ENCODE measurements at regions not wholly inside any gene's neighbourhood (a gene's known extent, or its start where the extent isn't known, plus 50 kb on each side); places are given as distances from the start of the nearest gene placed in this dataset.

GRCh38 chr5:87825583-87825982 lies 412.9 kb upstream of the CCNH start:
- TF ChIP-seq CTCF (conservative IDR thresholded peaks at IDR 0.05; ENCODE audit: low read depth), result no peak
- POLR2A ChIA-PET (ENCODE audit: low non-redundant PET), result no interaction called here
- CTCF ChIA-PET, result interaction anchor here (0.5 kb wide), 2 partner anchors 248 to 335 kb away, joined by 3 to 6 read pairs; no protein-coding TSS in a partner anchor

GRCh38 chr5:87807783-87808182 lies 395.1 kb upstream of the CCNH start:
- DNase-seq (ENCODE audit: low spot score), result no peak
- TF ChIP-seq CTCF (conservative IDR thresholded peaks at IDR 0.05; ENCODE audit: low read depth), result no peak
- no peak overlapping the region for H3K27ac ChIP-seq
- ChIA-PET CTCF (interaction anchor here (0.7 to 1.1 kb wide), 2 partner anchors 882 to 883 kb away, joined by 3 to 4 read pairs; no protein-coding TSS in a partner anchor), POLR2A (ENCODE audit: low non-redundant PET) (no interaction called here)

More at GRCh38 chr5:87825583-87825982, 412.9 kb upstream of the CCNH start:
- H3K27ac ChIP-seq, result no peak overlapping the region
- DNase-seq (ENCODE audit: low spot score), result no peak

- no peak for TF ChIP-seq CTCF (conservative IDR thresholded peaks at IDR 0.05; ENCODE audit: low read depth)
- POLR2A ChIA-PET (ENCODE audit: low non-redundant PET), result no interaction called here
- CTCF ChIA-PET, result interaction anchor here (1.1 kb wide), 1 partner anchor 888 kb away, joined by 3 read pairs; no protein-coding TSS in a partner anchor
- H3K27ac ChIP-seq, result no peak overlapping the region
- no peak for DNase-seq (ENCODE audit: low spot score)
Observed at GRCh38 chr5:87803352-87803751, 390.6 kb upstream of the CCNH start.

GRCh38 chr5:87791869-87792268 lies 379.1 kb upstream of the CCNH start:
- TF ChIP-seq CTCF (conservative IDR thresholded peaks at IDR 0.05; ENCODE audit: low read depth), result no peak
- no peak for DNase-seq (ENCODE audit: low spot score)
- ChIA-PET POLR2A (ENCODE audit: low non-redundant PET) (no interaction called here), CTCF (interaction anchor here (0.7 to 1.5 kb wide), 2 partner anchors 11 to 911 kb away, joined by 4 to 9 read pairs; no protein-coding TSS in a partner anchor)
- H3K27ac ChIP-seq, result no peak overlapping the region

- H3K27ac ChIP-seq, result no peak overlapping the region
- ChIA-PET POLR2A (ENCODE audit: low non-redundant PET) (no interaction called here), CTCF (interaction anchor here (0.6 to 1.0 kb wide), 2 partner anchors 901 to 1258 kb away, joined by 3 to 4 read pairs; no protein-coding TSS in a partner anchor)
- DNase-seq (ENCODE audit: low spot score), result no peak
- TF ChIP-seq CTCF (conservative IDR thresholded peaks at IDR 0.05; ENCODE audit: low read depth), result no peak
Observed at GRCh38 chr5:87788416-87788815, 375.7 kb upstream of the CCNH start.

- ChIA-PET CTCF (interaction anchor here (0.6 to 1.0 kb wide), 2 partner anchors 902 to 1259 kb away, joined by 3 to 4 read pairs; no protein-coding TSS in a partner anchor), POLR2A (ENCODE audit: low non-redundant PET) (no interaction called here)
- DNase-seq (ENCODE audit: low spot score), result no peak
Observed at GRCh38 chr5:87787625-87788256, 375.0 kb upstream of the CCNH start.

More at GRCh38 chr5:87787625-87788256, 375.0 kb upstream of the CCNH start:
- no peak overlapping the region for H3K27ac ChIP-seq
- no peak for TF ChIP-seq CTCF (conservative IDR thresholded peaks at IDR 0.05; ENCODE audit: low read depth)
